HEK293T (cell line): ENCODE measurements at regions not wholly inside any gene's neighbourhood (a gene's known extent, or its start where the extent isn't known, plus 50 kb on each side); places are given as distances from the start of the nearest gene placed in this dataset.

Experiments
- NFRKB ChIP-seq: fragments of 450-650 bp; IDR thresholded peaks from 2 replicates; pipeline ENCODE4 v1.6.1; 2016; ENCODE audit warnings: mild to moderate bottlenecking, moderate library complexity
- PKNOX1 ChIP-seq: fragments of 450-650 bp; IDR thresholded peaks from 2 replicates; pipeline ENCODE4 v1.6.1; 2016

- TF ChIP-seq NFRKB (no peak), PKNOX1 (no peak)
Observed at GRCh38 chr1:60430375-60430774, 356.8 kb upstream of the C1orf87 start.
